Gastroesophageal sphincter (tissue), 3 donors: ENCODE measurements at regions not wholly inside any gene's neighbourhood (a gene's known extent, or its start where the extent isn't known, plus 50 kb on each side); places are given as distances from the start of the nearest gene placed in this dataset.

Source experiments
- POLR2A ChIP-seq, 2 donors: fragments of 450-650 bp; IDR thresholded peaks; one replicate each; pipeline ENCODE4 v1.6.1; 2017; ENCODE audit warnings: antibody characterized with exemption in 2 of 2, mild to moderate bottlenecking in 2 of 2, moderate library complexity in 1 of 2
- TF ChIP-seq, protein P1 (sequence below), 4 experiments: fragments of 200-600 bp in 2 of 4; fragments of 450-650 bp in 2 of 4; sonication (generic) in 1 of 4; IDR thresholded peaks; one replicate each; pipeline ENCODE4 v1.5.1; 2017 to 2019; ENCODE audit warnings: antibody characterized with exemption in 4 of 4, mild to moderate bottlenecking in 2 of 4, moderate library complexity in 2 of 4

DNA sequence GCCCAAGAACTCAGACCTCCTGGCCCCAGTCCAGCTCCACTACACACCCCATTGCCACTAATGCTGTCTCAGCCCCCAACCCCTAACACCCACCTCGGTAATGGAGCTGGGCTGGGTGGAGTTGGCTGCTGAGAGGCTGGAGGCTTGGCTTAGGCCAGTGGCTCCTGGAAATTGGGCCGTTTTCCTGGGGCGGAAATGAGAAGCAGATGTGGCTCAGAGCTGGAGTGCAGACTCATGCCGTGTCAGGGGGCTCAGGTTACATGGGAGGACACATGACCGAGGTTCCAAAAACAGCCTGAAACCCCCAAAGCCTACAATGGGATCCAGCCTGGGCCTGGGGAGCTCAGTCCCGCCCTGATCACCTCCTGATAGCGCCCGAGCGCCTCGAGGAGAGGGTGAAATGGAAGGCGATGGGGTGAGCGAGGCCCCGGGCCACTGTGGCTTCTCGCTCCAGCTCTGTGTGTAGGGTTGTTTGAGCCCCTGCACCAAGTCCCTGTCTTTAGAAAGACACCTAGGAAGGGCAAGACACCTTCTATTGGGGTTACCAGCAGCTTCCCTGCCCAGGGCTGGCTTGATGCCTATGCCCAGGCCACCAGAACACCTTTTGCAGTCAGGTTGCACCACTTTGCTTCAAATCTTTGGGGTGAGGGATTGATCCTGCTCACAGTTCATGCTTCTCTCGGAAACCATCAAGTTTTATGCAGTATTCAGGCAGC lies 175.7 kb upstream of the HAAO start:
- TF ChIP-seq, protein P1, sequence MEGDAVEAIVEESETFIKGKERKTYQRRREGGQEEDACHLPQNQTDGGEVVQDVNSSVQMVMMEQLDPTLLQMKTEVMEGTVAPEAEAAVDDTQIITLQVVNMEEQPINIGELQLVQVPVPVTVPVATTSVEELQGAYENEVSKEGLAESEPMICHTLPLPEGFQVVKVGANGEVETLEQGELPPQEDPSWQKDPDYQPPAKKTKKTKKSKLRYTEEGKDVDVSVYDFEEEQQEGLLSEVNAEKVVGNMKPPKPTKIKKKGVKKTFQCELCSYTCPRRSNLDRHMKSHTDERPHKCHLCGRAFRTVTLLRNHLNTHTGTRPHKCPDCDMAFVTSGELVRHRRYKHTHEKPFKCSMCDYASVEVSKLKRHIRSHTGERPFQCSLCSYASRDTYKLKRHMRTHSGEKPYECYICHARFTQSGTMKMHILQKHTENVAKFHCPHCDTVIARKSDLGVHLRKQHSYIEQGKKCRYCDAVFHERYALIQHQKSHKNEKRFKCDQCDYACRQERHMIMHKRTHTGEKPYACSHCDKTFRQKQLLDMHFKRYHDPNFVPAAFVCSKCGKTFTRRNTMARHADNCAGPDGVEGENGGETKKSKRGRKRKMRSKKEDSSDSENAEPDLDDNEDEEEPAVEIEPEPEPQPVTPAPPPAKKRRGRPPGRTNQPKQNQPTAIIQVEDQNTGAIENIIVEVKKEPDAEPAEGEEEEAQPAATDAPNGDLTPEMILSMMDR (IDR thresholded peaks at IDR 0.05), result no peak
- no peak for TF ChIP-seq POLR2A (IDR thresholded peaks at IDR 0.05)
